Kidney epithelial cell (primary cell): ENCODE measurements at regions not wholly inside any gene's neighbourhood (a gene's known extent, or its start where the extent isn't known, plus 50 kb on each side); places are given as distances from the start of the nearest gene placed in this dataset.
A peak's percentile ranks its signal among the peaks of the same experiment; 100 is the strongest.

Experiments
- DNase-seq: peaks from one replicate; pipeline ENCODE4 v3.0.0-alpha.2; 2010; ENCODE audit warnings: low read depth
- H3K27me3 ChIP-seq: 2 replicates; pipeline ENCODE4 v1.6.0; 2011; ENCODE audit warnings: low read length; ENCODE audit not compliant: control insufficient read depth, insufficient read depth
- H3K36me3 ChIP-seq: 2 replicates; pipeline ENCODE4 v1.5.1; 2011; ENCODE audit warnings: low read length; ENCODE audit not compliant: control insufficient read depth, insufficient read depth
- H3K4me3 ChIP-seq: 2 replicates; pipeline ENCODE4 v1.5.1; 2011; ENCODE audit warnings: low read depth, mild to moderate bottlenecking, control low read depth, low read length
- CTCF ChIP-seq: IDR thresholded peaks from 2 replicates; pipeline ENCODE4 v1.5.1; 2011; ENCODE audit warnings: mild to moderate bottlenecking, moderate library complexity, low read length, control low read depth, inconsistent platforms; ENCODE audit not compliant: insufficient read depth, poor library complexity, severe bottlenecking

- Histone ChIP-seq H3K36me3 (no peaks in the 10 kb centered on the region), H3K27me3 (no peaks in the 10 kb centered on the region), H3K4me3 (no peak overlapping the region)
- TF ChIP-seq CTCF, result no peak
- no peak for DNase-seq
These were observed 174.5 kb upstream of the POC5 start for GRCh38 chr5:75891736-75892135.

- no peaks in the 10 kb centered on the region for H3K36me3 ChIP-seq
- no peak for DNase-seq
- H3K27me3 ChIP-seq, result no peaks in the 10 kb centered on the region
- no peak overlapping the region for H3K4me3 ChIP-seq
- no peak for TF ChIP-seq CTCF
These were observed 173.8 kb upstream of the POC5 start for GRCh38 chr5:75891020-75891419.

DNA sequence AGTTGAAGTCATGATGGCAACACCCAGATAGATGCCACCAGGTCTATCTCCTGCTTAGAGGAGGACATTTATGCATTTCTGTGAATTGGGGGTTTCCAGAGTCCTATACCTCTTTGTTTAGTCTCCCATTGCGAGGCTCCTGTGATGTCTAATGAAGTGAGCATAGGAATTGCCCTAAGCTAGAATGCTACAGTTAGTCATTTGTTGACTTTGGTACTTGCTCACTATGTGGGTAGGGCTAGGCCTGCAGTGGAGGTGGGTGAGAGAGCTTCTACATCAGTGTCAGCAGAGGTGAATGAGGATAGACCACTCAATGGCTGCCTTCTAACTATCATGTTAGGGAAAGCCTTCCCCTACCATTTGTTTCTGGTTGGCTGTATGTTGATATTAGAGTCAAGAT, 173.3 kb upstream of the POC5 start:
- Histone ChIP-seq H3K4me3 (no peak overlapping the region), H3K27me3 (no peaks in the 10 kb centered on the region), H3K36me3 (no peaks in the 10 kb centered on the region)
- DNase-seq, result no peak
- TF ChIP-seq CTCF, result no peak

DNA sequence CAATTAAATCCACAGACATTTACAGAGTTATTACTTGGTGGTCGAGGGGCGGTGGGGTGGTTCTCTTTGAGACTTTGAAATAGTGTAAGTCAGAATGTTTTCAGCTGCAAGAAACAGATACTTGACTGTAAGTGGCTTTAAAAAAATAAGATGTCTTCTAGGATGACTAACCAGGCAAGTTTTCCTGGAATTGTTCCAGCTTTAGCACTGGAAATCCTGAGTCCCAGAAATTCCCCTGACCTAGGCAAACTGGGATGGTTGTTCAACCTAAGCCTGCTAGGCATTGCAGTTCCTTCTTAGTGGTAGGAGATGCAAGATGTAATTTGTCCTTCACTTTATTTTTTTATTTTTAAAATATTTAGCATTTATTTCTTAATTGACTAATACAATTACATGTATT, 169.5 kb upstream of the POC5 start:
- Histone ChIP-seq H3K36me3 (no peaks in the 10 kb centered on the region), H3K27me3 (no peaks in the 10 kb centered on the region), H3K4me3 (no peak overlapping the region)
- TF ChIP-seq CTCF, result no peak
- DNase-seq, result peak; percentile 4

DNA sequence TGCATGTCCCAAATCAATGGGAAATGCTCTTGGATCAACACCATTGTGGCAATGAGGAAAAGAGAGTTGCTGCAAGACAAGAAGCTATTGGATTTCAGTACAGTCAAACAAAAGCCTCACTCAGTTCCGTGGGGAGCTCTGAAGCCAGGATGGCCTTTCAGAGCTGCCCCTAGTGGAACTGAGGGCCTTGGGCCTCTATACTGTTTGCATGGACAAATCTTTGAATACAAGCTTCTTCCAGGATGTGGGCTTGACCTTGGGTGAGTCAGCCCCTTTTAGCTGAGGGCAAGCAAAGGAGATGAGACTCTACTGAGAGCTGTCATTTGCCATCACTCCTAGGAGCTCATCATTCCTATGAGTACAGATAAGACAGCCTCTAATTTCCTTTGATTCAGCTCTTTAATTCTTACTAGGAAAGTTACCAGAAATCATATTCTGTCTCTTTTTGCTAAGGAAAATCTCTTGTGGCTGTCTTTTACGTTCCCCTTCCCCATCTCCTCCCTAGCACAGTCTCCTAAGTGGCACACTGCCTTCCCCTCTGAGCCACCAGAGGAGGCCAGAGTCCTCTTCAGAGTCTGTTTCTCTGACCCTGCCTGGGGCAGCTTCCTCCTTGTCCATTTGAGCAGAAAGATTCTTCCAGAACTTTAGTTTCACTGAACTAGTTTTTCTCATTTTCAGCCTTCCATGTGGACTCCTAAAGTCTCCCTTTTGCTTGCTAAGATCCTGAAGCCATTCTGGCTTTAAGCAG, 168.8 kb upstream of the POC5 start:
- H3K27me3 ChIP-seq, result no peaks in the 10 kb centered on the region
- peak; percentile 7 for TF ChIP-seq CTCF
- no peak for DNase-seq

GRCh38 chr5:75885321-75885720, 168.1 kb upstream of the POC5 start:
- Histone ChIP-seq H3K27me3 (no peaks in the 10 kb centered on the region), H3K36me3 (no peaks in the 10 kb centered on the region), H3K4me3 (no peak overlapping the region)
- no peak for TF ChIP-seq CTCF
- DNase-seq, result no peak

More for the DNA sequence above, 168.8 kb upstream of the POC5 start:
- no peaks in the 10 kb centered on the region for H3K36me3 ChIP-seq
- no peak overlapping the region for H3K4me3 ChIP-seq
